OCI-LY7 (cell line): ENCODE measurements at regions not wholly inside any gene's neighbourhood (a gene's known extent, or its start where the extent isn't known, plus 50 kb on each side); places are given as distances from the start of the nearest gene placed in this dataset.

Experiments
- EZH2phosphoT487 ChIP-seq: fragments of 200-600 bp; sonication (generic); IDR thresholded peaks from 2 replicates; pipeline ENCODE4 v1.6.1; 2018; ENCODE audit warnings: low read depth, borderline replicate concordance, mild to moderate bottlenecking, mixed run types, antibody characterized with exemption, low read length, moderate library complexity, mixed read lengths
- TF ChIP-seq, protein P1 (sequence below): fragments of 200-600 bp; sonication (generic); conservative IDR thresholded peaks from 2 replicates; pipeline ENCODE4 v1.5.1; 2014; ENCODE audit warnings: mild to moderate bottlenecking, antibody characterized with exemption, low read length, moderate library complexity, mixed read lengths

GRCh38 chrX:22912616-22913015 lies 87.1 kb upstream of the DDX53 start:
- TF ChIP-seq, protein P1, sequence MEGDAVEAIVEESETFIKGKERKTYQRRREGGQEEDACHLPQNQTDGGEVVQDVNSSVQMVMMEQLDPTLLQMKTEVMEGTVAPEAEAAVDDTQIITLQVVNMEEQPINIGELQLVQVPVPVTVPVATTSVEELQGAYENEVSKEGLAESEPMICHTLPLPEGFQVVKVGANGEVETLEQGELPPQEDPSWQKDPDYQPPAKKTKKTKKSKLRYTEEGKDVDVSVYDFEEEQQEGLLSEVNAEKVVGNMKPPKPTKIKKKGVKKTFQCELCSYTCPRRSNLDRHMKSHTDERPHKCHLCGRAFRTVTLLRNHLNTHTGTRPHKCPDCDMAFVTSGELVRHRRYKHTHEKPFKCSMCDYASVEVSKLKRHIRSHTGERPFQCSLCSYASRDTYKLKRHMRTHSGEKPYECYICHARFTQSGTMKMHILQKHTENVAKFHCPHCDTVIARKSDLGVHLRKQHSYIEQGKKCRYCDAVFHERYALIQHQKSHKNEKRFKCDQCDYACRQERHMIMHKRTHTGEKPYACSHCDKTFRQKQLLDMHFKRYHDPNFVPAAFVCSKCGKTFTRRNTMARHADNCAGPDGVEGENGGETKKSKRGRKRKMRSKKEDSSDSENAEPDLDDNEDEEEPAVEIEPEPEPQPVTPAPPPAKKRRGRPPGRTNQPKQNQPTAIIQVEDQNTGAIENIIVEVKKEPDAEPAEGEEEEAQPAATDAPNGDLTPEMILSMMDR = no peak
- no peak for TF ChIP-seq EZH2phosphoT487
